ENCODE measurements at regions not wholly inside any gene's neighbourhood (a gene's known extent, or its start where the extent isn't known, plus 50 kb on each side); places are given as distances from the start of the nearest gene placed in this dataset.

DNA sequence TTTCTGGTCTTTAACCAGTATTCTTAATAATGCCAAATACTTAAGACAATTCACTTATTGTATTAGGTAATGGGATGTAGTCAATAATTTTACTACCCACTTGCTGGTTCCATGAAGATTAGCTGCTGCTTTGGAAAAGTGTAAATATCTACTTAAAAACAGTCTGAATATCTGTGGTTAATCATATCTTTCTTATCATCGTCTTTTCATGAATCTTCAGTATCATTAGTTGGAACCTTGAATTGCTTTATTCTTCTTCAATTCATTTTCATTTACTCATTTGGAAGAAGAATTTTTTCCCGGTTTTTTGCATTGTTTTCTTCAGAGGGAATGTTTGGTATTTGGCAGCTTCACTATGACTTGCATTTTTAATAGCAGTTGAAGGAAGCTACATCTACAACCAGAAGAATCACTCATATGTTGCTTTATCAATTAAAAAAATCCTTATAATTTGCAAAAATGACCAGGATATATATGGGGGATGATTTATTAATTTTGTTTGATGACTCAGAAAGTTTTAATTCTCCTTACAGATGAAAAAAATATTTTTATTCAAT, 1398.3 kb upstream of the CDH6 start:
- H2AFZ ChIP-seq (ENCODE audit: low read length): no peak overlapping the region
- CTCF ChIA-PET (ENCODE audit: unreplicated experiment): no interaction called here

DNA sequence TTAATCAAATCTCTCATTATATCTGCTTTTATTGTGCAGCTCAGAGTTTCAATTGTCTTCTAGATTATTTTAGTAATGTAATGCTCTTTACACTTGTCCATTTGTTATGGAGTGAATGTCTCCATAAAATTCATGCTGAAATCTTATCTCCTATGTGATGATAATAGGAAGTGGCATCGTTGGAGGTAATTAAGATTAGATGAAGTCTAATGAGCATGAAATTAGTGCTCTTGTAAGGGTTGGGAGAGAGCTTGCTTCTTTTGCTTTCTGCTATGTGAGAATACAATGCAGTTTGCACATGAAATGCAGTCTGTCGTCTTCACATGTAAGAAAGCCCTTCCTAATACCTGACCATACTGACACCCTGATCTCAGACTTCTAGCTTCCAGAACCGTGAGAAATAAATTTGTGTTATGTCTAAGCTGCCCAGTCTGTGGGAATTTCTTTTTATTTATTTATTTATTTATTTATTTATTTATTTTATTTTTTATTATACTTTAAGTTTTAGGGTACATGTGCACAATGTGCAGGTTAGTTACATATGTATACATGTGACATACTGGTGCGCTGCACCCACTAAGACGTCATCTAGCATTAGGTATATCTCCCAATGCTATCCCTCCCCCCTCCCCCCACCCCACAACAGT, 1399.2 kb upstream of the CDH6 start:
- no peak overlapping the region for H2AFZ ChIP-seq (ENCODE audit: low read length)

More for the DNA sequence above, 1398.3 kb upstream of the CDH6 start:
- intact Hi-C loops (cut with micrococcal nuclease; ENCODE audit: unreplicated experiment): no loop called here
- no peaks in the 10 kb centered on the region for H3K4me1 ChIP-seq (ENCODE audit: insufficient read depth, low read length, poor library complexity, severe bottlenecking)
- H3K79me2 ChIP-seq (ENCODE audit: insufficient read depth, low read depth, low read length): no peaks in the 10 kb centered on the region
- no TSS peak for BruUV-seq (replicated peaks)
- TF ChIP-seq EZH2phosphoT487 (IDR thresholded peaks at IDR 0.05; ENCODE audit: borderline replicate concordance, low read depth, low read length): no peak
- TF ChIP-seq, protein P1, sequence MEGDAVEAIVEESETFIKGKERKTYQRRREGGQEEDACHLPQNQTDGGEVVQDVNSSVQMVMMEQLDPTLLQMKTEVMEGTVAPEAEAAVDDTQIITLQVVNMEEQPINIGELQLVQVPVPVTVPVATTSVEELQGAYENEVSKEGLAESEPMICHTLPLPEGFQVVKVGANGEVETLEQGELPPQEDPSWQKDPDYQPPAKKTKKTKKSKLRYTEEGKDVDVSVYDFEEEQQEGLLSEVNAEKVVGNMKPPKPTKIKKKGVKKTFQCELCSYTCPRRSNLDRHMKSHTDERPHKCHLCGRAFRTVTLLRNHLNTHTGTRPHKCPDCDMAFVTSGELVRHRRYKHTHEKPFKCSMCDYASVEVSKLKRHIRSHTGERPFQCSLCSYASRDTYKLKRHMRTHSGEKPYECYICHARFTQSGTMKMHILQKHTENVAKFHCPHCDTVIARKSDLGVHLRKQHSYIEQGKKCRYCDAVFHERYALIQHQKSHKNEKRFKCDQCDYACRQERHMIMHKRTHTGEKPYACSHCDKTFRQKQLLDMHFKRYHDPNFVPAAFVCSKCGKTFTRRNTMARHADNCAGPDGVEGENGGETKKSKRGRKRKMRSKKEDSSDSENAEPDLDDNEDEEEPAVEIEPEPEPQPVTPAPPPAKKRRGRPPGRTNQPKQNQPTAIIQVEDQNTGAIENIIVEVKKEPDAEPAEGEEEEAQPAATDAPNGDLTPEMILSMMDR (conservative IDR thresholded peaks at IDR 0.05; ENCODE audit: low read length): no peak
- H3K36me3 ChIP-seq (ENCODE audit: insufficient read depth, low read length): no peaks in the 10 kb centered on the region
- H4K20me1 ChIP-seq (ENCODE audit: insufficient read depth, low read length): no peaks in the 10 kb centered on the region
- no peak overlapping the region for H3K4me3 ChIP-seq (ENCODE audit: low read depth, low read length, poor library complexity, severe bottlenecking)
- no peak overlapping the region for H3K27ac ChIP-seq (ENCODE audit: low read depth, low read length, poor library complexity, severe bottlenecking)
- H3K9me2 ChIP-seq (ENCODE audit: insufficient read depth, low read length): no peaks in the 10 kb centered on the region
- H3K4me2 ChIP-seq (ENCODE audit: low read length): no peak overlapping the region
- no peaks in the 10 kb centered on the region for H3K9me3 ChIP-seq (ENCODE audit: low read length)
- POLR2A ChIA-PET: no interaction called here
- DNase-seq (ENCODE audit: low spot score): no peak

DNA sequence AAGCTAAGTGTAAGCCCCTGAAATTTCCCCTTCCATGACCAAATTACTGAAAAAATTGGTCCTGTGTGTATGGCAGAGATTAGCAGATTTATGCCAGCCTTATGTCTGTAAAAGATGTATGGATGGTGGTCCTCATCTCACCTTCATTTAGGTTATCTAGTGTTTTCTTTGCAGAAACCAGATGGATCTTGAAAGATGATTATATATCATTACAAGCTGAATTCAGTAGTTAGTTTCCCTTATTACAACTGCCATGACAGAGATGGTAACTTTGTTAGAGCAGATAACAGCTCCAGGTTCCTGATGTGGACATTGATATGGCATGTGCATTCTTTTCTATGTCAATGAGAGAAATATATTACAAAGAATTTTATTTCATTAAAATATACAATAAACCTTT, 1403.2 kb upstream of the CDH6 start:
- Histone ChIP-seq H3K4me1 (ENCODE audit: insufficient read depth, low read length, poor library complexity, severe bottlenecking) (no peaks in the 10 kb centered on the region), H3K4me2 (ENCODE audit: low read length) (no peak overlapping the region), H4K20me1 (ENCODE audit: insufficient read depth, low read length) (no peaks in the 10 kb centered on the region), H3K9me3 (ENCODE audit: low read length) (no peaks in the 10 kb centered on the region), H3K36me3 (ENCODE audit: insufficient read depth, low read length) (no peaks in the 10 kb centered on the region), H3K79me2 (ENCODE audit: insufficient read depth, low read depth, low read length) (no peaks in the 10 kb centered on the region), H3K9me2 (ENCODE audit: insufficient read depth, low read length) (no peaks in the 10 kb centered on the region), H3K27ac (ENCODE audit: low read depth, low read length, poor library complexity, severe bottlenecking) (no peak overlapping the region), H2AFZ (ENCODE audit: low read length) (no peak overlapping the region), H3K4me3 (ENCODE audit: low read depth, low read length, poor library complexity, severe bottlenecking) (no peak overlapping the region)
- TF ChIP-seq, protein P1 (conservative IDR thresholded peaks at IDR 0.05; ENCODE audit: low read length): no peak
- TF ChIP-seq EZH2phosphoT487 (IDR thresholded peaks at IDR 0.05; ENCODE audit: borderline replicate concordance, low read depth, low read length): no peak
- intact Hi-C loops (cut with micrococcal nuclease; ENCODE audit: unreplicated experiment): no loop called here
- ChIA-PET POLR2A (no interaction called here), CTCF (ENCODE audit: unreplicated experiment) (no interaction called here)
- no peak for DNase-seq (ENCODE audit: low spot score)
- BruUV-seq (replicated peaks): no TSS peak

More for the DNA sequence above, 1399.2 kb upstream of the CDH6 start:
- Histone ChIP-seq H3K9me3 (ENCODE audit: low read length) (no peaks in the 10 kb centered on the region), H4K20me1 (ENCODE audit: insufficient read depth, low read length) (no peaks in the 10 kb centered on the region), H3K9me2 (ENCODE audit: insufficient read depth, low read length) (no peaks in the 10 kb centered on the region), H3K79me2 (ENCODE audit: insufficient read depth, low read depth, low read length) (no peaks in the 10 kb centered on the region), H3K27ac (ENCODE audit: low read depth, low read length, poor library complexity, severe bottlenecking) (no peak overlapping the region), H3K4me2 (ENCODE audit: low read length) (no peak overlapping the region), H3K4me3 (ENCODE audit: low read depth, low read length, poor library complexity, severe bottlenecking) (no peak overlapping the region), H3K4me1 (ENCODE audit: insufficient read depth, low read length, poor library complexity, severe bottlenecking) (no peaks in the 10 kb centered on the region), H3K36me3 (ENCODE audit: insufficient read depth, low read length) (no peaks in the 10 kb centered on the region)
- no TSS peak for BruUV-seq (replicated peaks)
- no peak for DNase-seq (ENCODE audit: low spot score)
- POLR2A ChIA-PET: no interaction called here
- CTCF ChIA-PET (ENCODE audit: unreplicated experiment): no interaction called here
- no peak for TF ChIP-seq EZH2phosphoT487 (IDR thresholded peaks at IDR 0.05; ENCODE audit: borderline replicate concordance, low read depth, low read length)
- TF ChIP-seq, protein P1 (conservative IDR thresholded peaks at IDR 0.05; ENCODE audit: low read length): no peak
- intact Hi-C loops (cut with micrococcal nuclease; ENCODE audit: unreplicated experiment): no loop called here

Data from OCI-LY7 (cell line).